Vagina (tissue), 2 donors: ENCODE measurements at regions not wholly inside any gene's neighbourhood (a gene's known extent, or its start where the extent isn't known, plus 50 kb on each side); places are given as distances from the start of the nearest gene placed in this dataset.

Experiments used
- DNase-seq, 2 donors: peaks; one replicate each; pipeline ENCODE4 v3.0.0-alpha.2; 2017; ENCODE audit errors: extremely low spot score in 2 of 2
- H3K27ac ChIP-seq: fragments of 200-600 bp; sonication (generic); one replicate; pipeline ENCODE4 v1.5.1; 2019
- H3K27me3 ChIP-seq: fragments of 200-600 bp; sonication (generic); one replicate; pipeline ENCODE4 v1.5.1; 2019
- H3K36me3 ChIP-seq, 2 donors: fragments of 200-600 bp; sonication (generic); one replicate each; pipeline ENCODE4 v1.5.1; 2017 to 2019
- H3K4me1 ChIP-seq: fragments of 200-600 bp; sonication (generic); one replicate; pipeline ENCODE4 v1.5.1; 2019
- H3K4me3 ChIP-seq, 2 donors: fragments of 200-600 bp; sonication (generic); 1 replicate in 1 of 2; 2 replicates in 1 of 2; pipeline ENCODE4 v1.5.1; 2016 to 2019
- H3K9me3 ChIP-seq: fragments of 200-600 bp; sonication (generic); one replicate; pipeline ENCODE4 v1.5.1; 2019
- CTCF ChIP-seq, 3 experiments: fragments of 450-650 bp in 2 of 3; fragments of 200-600 bp in 1 of 3; sonication (generic) in 1 of 3; IDR thresholded peaks; one replicate each; pipeline ENCODE4 v1.5.1; 2017 to 2019; ENCODE audit warnings: antibody characterized with exemption in 3 of 3, mild to moderate bottlenecking in 2 of 3, moderate library complexity in 2 of 3
- POLR2A ChIP-seq, 2 donors: fragments of 450-650 bp; IDR thresholded peaks; one replicate each; pipeline ENCODE4 v1.6.1; 2017; ENCODE audit warnings: antibody characterized with exemption in 2 of 2, mild to moderate bottlenecking in 2 of 2, moderate library complexity in 2 of 2
- POLR2AphosphoS5 ChIP-seq, 2 donors: sonication (generic); formaldehyde crosslinking; IDR thresholded peaks; one replicate each; pipeline ENCODE4 v1.9.0; 2017; ENCODE audit warnings: antibody characterized with exemption in 2 of 2, mild to moderate bottlenecking in 2 of 2, low read depth in 1 of 2; ENCODE audit not compliant: insufficient read depth in 1 of 2
- intact Hi-C: fragments of 100-400 bp; cut with DNase I; formaldehyde crosslinking; loops from one replicate; pipeline ENCODE4 v1.15.1; 2023

DNA sequence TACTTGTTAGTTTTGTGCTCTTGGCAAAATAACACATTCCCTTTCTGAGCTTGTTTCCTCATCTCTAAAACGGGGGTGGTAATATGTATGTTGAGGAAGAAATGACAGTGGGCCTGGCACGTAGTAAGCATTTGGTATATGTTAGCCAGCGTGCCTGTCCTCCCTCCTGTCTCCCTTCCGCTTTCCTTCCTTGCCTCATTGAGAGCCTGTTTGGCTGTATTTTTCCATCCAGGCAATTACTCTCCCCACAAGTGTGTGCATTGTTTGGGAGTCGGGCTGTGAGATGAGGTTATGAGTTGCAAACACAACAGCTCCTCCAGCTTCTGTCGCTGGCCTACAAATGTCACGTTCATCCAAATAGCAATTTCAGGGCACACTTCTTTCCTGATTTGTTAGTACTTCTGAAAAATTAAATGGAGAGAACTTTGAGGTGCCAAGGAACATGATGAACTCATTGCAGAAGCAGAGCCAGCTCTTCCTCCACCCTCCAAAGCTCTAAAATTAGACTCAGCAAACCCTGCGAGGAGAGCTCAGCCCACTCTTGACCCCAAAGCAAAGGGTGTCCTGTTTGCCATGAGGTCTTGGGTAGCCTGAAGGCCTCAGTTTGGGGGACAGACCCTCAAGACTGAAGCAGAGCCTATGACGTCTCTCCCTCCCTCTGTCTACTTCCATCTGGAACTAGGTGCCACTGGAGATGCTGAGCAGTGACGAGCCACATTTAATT lies 50.7 kb upstream of the TOX2 start:
- TF ChIP-seq POLR2A (IDR thresholded peaks at IDR 0.05) (no peak), CTCF (IDR thresholded peaks at IDR 0.05) (no peak), POLR2AphosphoS5 (IDR thresholded peaks at IDR 0.05; ENCODE audit: insufficient read depth in 1 of 2, low read depth in 1 of 2) (no peak)
- no peak overlapping the region for H3K27ac ChIP-seq
- intact Hi-C loops, result no loop called here

DNA sequence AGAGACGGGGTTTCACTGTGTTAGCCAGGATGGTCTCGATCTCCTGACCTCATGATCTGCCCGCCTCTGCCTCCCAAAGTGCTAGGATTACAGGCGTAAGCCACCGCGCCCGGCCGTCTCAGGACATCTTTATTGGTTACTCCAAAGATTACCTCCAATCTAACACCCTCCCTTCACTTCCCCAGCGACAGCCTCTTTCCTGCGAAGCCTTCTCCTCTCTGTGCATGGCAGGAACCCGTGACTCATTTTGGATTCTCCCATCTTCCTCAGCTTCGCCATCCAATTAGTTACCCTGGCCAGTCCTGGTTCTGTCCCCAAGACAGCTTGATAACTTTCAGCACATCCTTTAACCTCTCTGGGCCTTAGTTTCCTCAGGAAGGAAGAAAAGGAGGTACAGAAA lies 51.3 kb upstream of the TOX2 start:
- H3K36me3 ChIP-seq, result no peaks in the 10 kb centered on the region
- H3K4me3 ChIP-seq, result no peak overlapping the region
- intact Hi-C loops, result no loop called here
- no peak for DNase-seq
- H3K27ac ChIP-seq, result no peak overlapping the region
- TF ChIP-seq CTCF (IDR thresholded peaks at IDR 0.05), result no peak
- no peak for TF ChIP-seq POLR2A (IDR thresholded peaks at IDR 0.05)
- no peak for TF ChIP-seq POLR2AphosphoS5 (IDR thresholded peaks at IDR 0.05; ENCODE audit: insufficient read depth in 1 of 2, low read depth in 1 of 2)
- H3K27me3 ChIP-seq, result no peaks in the 10 kb centered on the region
- no peaks in the 10 kb centered on the region for H3K4me1 ChIP-seq
- H3K9me3 ChIP-seq, result no peaks in the 10 kb centered on the region

More for the DNA sequence above, 50.7 kb upstream of the TOX2 start:
- no peaks in the 10 kb centered on the region for H3K36me3 ChIP-seq
- H3K27me3 ChIP-seq, result no peaks in the 10 kb centered on the region
- no peaks in the 10 kb centered on the region for H3K9me3 ChIP-seq
- DNase-seq, result no peak
- no peaks in the 10 kb centered on the region for H3K4me1 ChIP-seq
- H3K4me3 ChIP-seq, result no peak overlapping the region

- intact Hi-C loops, result no loop called here
- no peak for TF ChIP-seq POLR2AphosphoS5 (IDR thresholded peaks at IDR 0.05; ENCODE audit: insufficient read depth in 1 of 2, low read depth in 1 of 2)
- TF ChIP-seq CTCF (IDR thresholded peaks at IDR 0.05), result no peak
- no peak for TF ChIP-seq POLR2A (IDR thresholded peaks at IDR 0.05)
- Histone ChIP-seq H3K27ac (no peak overlapping the region), H3K9me3 (no peaks in the 10 kb centered on the region), H3K27me3 (no peaks in the 10 kb centered on the region), H3K36me3 (no peaks in the 10 kb centered on the region), H3K4me1 (no peaks in the 10 kb centered on the region), H3K4me3 (no peak overlapping the region)
- DNase-seq, result no peak
Measured at GRCh38 chr20:43862438-43862837, 52.2 kb upstream of the TOX2 start.

GRCh38 chr20:43859994-43860393 lies 54.7 kb upstream of the TOX2 start:
- H3K9me3 ChIP-seq, result no peaks in the 10 kb centered on the region
- no peaks in the 10 kb centered on the region for H3K27me3 ChIP-seq
- intact Hi-C loops, result no loop called here
- H3K27ac ChIP-seq, result no peak overlapping the region
- no peak overlapping the region for H3K4me3 ChIP-seq
- H3K4me1 ChIP-seq, result no peaks in the 10 kb centered on the region
- TF ChIP-seq POLR2A (IDR thresholded peaks at IDR 0.05) (no peak), POLR2AphosphoS5 (IDR thresholded peaks at IDR 0.05; ENCODE audit: insufficient read depth in 1 of 2, low read depth in 1 of 2) (no peak), CTCF (IDR thresholded peaks at IDR 0.05) (no peak)
- no peaks in the 10 kb centered on the region for H3K36me3 ChIP-seq
- no peak for DNase-seq

DNA sequence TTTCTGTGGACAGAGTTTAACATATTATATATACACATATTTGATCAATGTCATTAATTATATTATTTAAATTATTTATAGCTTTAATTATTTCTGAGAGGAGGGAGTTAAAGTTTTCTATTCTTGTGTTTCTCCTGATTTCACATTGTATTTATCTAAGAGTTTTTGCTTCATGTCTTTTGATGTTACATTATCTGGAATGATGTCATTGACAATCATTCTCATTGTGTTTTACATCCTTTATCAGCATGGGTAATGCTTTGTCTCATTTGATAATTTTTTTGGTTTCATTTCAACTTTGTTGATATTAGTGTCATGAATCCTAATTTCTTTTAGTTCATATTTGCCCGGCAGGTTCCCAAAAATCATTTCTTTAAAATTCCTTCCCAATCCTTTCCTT lies 56.7 kb upstream of the TOX2 start:
- Histone ChIP-seq H3K9me3 (no peaks in the 10 kb centered on the region), H3K27me3 (no peaks in the 10 kb centered on the region), H3K27ac (no peak overlapping the region), H3K36me3 (no peaks in the 10 kb centered on the region), H3K4me1 (no peaks in the 10 kb centered on the region), H3K4me3 (no peak overlapping the region)
- intact Hi-C loops, result no loop called here
- TF ChIP-seq POLR2A (IDR thresholded peaks at IDR 0.05) (no peak), CTCF (IDR thresholded peaks at IDR 0.05) (no peak), POLR2AphosphoS5 (IDR thresholded peaks at IDR 0.05; ENCODE audit: insufficient read depth in 1 of 2, low read depth in 1 of 2) (no peak)
- no peak for DNase-seq
